GM12878 (cell line): ENCODE measurements at regions not wholly inside any gene's neighbourhood (a gene's known extent, or its start where the extent isn't known, plus 50 kb on each side); places are given as distances from the start of the nearest gene placed in this dataset.

Experiments used
- ATAC-seq: fragments of 200-7000 bp; cut with Tn5 transposase; 3 replicates; pipeline ENCODE4 v1.9.1; 2020; ENCODE audit warnings: mild to moderate bottlenecking, moderate library complexity
- BruUV-seq: library from RNA; stranded (reverse); fragments of 400-500 nt; replicated peaks from 2 replicates; lab custom pipeline; 2021; lab: Mats Ljungman, UMichigan
- CTCF ChIA-PET: fragments of 300-600 bp; sonication (Branson Sonifier 250); formaldehyde crosslinking; extraction: SDS; loops from one replicate; lab custom pipeline; 2021; ENCODE audit warnings: inconsistent platforms; lab: Yijun Ruan, JAX
- POLR2A ChIA-PET: fragments of 350-600 bp; formaldehyde crosslinking; extraction: SDS; loops from one replicate; lab custom pipeline; 2021; ENCODE audit warnings: inconsistent platforms; lab: Charles Lee
- RAD21 ChIA-PET: fragments of 300-600 bp; sonication (Branson Sonifier 250); formaldehyde crosslinking; loops from one replicate; lab custom pipeline; 2023; ENCODE audit warnings: antibody characterized with exemption; ENCODE audit not compliant: unreplicated experiment; lab: Charles Lee
- SMC1A ChIA-PET: fragments of 300-600 bp; sonication (Branson Sonifier 250); formaldehyde crosslinking; loops from one replicate; lab custom pipeline; 2023; ENCODE audit not compliant: unreplicated experiment, uncharacterized antibody; lab: Charles Lee
- DNase-seq: peaks from one replicate; pipeline ENCODE4 v3.0.0-alpha.2; 2011; ENCODE audit warnings: low read depth, low spot score
- FAIRE-seq: peaks from 3 replicates; lab custom pipeline; 2011; peaks lifted over from hg19 to GRCh38; lab: Jason Lieb, UNC
- H2AFZ ChIP-seq: 2 replicates; pipeline ENCODE4 v1.6.0; 2011; ENCODE audit warnings: low read depth, low read length, control low read depth; ENCODE audit not compliant: control insufficient read depth
- H3K27ac ChIP-seq: 2 replicates; pipeline ENCODE4 v1.5.1; 2011; ENCODE audit warnings: control low read depth; ENCODE audit not compliant: control insufficient read depth, insufficient read depth
- H3K27me3 ChIP-seq, 2 experiments: replicated peaks in 1 of 2; 2 replicates each; pipeline versions ENCODE4 v1.6.0 to v1.6.1; 2011; ENCODE audit warnings: low read length in 1 of 2; ENCODE audit not compliant: control insufficient read depth in 2 of 2, insufficient read depth in 2 of 2
- H3K36me3 ChIP-seq, 2 experiments: 2 replicates each; pipeline ENCODE4 v1.5.1; 2011; ENCODE audit warnings: low read length in 1 of 2; ENCODE audit not compliant: control insufficient read depth in 2 of 2, insufficient read depth in 2 of 2
- H3K4me1 ChIP-seq: 2 replicates; pipeline ENCODE4 v1.6.1; 2011; ENCODE audit warnings: mild to moderate bottlenecking, low read length, moderate library complexity, mixed read lengths; ENCODE audit not compliant: control insufficient read depth, insufficient read depth
- H3K4me2 ChIP-seq: 2 replicates; pipeline ENCODE4 v1.6.0; 2011; ENCODE audit warnings: control low read depth; ENCODE audit not compliant: control insufficient read depth, insufficient read depth
- H3K4me3 ChIP-seq: fragments of 200-600 bp; sonication (generic); 2 replicates; pipeline ENCODE4 v1.5.1; 2016
- H3K79me2 ChIP-seq: 2 replicates; pipeline ENCODE4 v1.6.0; 2011; ENCODE audit warnings: low read length; ENCODE audit not compliant: control insufficient read depth, insufficient read depth
- H3K9ac ChIP-seq: 2 replicates; pipeline ENCODE4 v1.8.0; 2011; ENCODE audit warnings: low read length, control low read depth, mixed read lengths; ENCODE audit not compliant: control insufficient read depth, insufficient read depth
- H3K9me3 ChIP-seq: replicated peaks from 3 replicates; pipeline ENCODE4 v1.5.1; 2011; ENCODE audit warnings: mild to moderate bottlenecking, low read length; ENCODE audit not compliant: control insufficient read depth, insufficient read depth
- H4K20me1 ChIP-seq: 2 replicates; pipeline ENCODE4 v1.6.0; 2011; ENCODE audit not compliant: control insufficient read depth, insufficient read depth
- CBX3 ChIP-seq: fragments of 200-600 bp; sonication (generic); IDR thresholded peaks from 2 replicates; pipeline ENCODE4 v1.6.1; 2016; ENCODE audit warnings: low read depth, borderline replicate concordance
- FOXK2 ChIP-seq: fragments of 450-650 bp; IDR thresholded peaks from 2 replicates; pipeline ENCODE4 v1.6.1; 2017; ENCODE audit warnings: mild to moderate bottlenecking, moderate library complexity
- POU2F2 ChIP-seq: IDR thresholded peaks from 3 replicates; pipeline ENCODE4 v1.6.1; 2011; ENCODE audit warnings: low read depth, mild to moderate bottlenecking, low read length, borderline replicate concordance
- TCF7 ChIP-seq: IDR thresholded peaks from 2 replicates; pipeline ENCODE4 v1.6.1; 2014; ENCODE audit warnings: antibody characterized with exemption, borderline replicate concordance
- WRNIP1 ChIP-seq: IDR thresholded peaks from 2 replicates; pipeline ENCODE4 v1.6.1; 2011; ENCODE audit warnings: low read depth, low read length, improper control_type of control experiment, borderline replicate concordance
- YBX1 ChIP-seq: fragments of 450-650 bp; IDR thresholded peaks from 2 replicates; pipeline ENCODE4 v1.6.1; 2016; ENCODE audit warnings: antibody characterized with exemption
- WGBS: methylation state at CpG from one replicate; pipeline ENCODE4 v1.1.6; 2016; ENCODE audit warnings: low lambda C conversion rate; ENCODE audit not compliant: insufficient replicate concordance, insufficient coverage; ENCODE audit errors: missing lambda C conversion rate; 5-methylcytosine and 5-hydroxymethylcytosine counted together
- in situ Hi-C: fragments of 300-500 bp; cut with MboI; formaldehyde crosslinking; loops from 9 replicates; pipeline ENCODE4 v1.14.3; 2018; ENCODE audit warnings: mixed read lengths
- intact Hi-C: fragments of 100-400 bp; cut with micrococcal nuclease; formaldehyde crosslinking; loops from one replicate; pipeline ENCODE4 v1.14.2; 2022; ENCODE audit not compliant: unreplicated experiment
- TF ChIP-seq, protein P1 (sequence below), 3 experiments: IDR thresholded peaks in 2 of 3; conservative IDR thresholded peaks in 1 of 3; 2 replicates each; pipeline ENCODE4 v1.5.1; 2011; ENCODE audit warnings: low read depth in 3 of 3, low read length in 3 of 3, mild to moderate bottlenecking in 3 of 3, control low read depth in 2 of 3, moderate library complexity in 2 of 3, inconsistent platforms in 1 of 3, mixed read lengths in 1 of 3; ENCODE audit not compliant: control insufficient read depth in 2 of 3, insufficient read depth in 1 of 3; ENCODE audit errors: extremely low read depth in 1 of 3

- POLR2A ChIA-PET: no interaction called here
- Histone ChIP-seq H3K4me2 (no peak overlapping the region), H3K4me3 (no peak overlapping the region), H3K4me1 (peaks cover 22% of the 10 kb centered on the region), H3K9me3 (no peaks in the 10 kb centered on the region), H3K36me3 (no peaks in the 10 kb centered on the region), H2AFZ (no peak overlapping the region), H3K9ac (no peak overlapping the region), H3K79me2 (no peaks in the 10 kb centered on the region), H3K27ac (no peak overlapping the region)
- BruUV-seq: no TSS peak
- CTCF ChIA-PET: no interaction called here
- RAD21 ChIA-PET: no interaction called here
- no peak for DNase-seq
- SMC1A ChIA-PET: interaction anchor here (0.5 kb wide), 1 partner anchor 227 kb away, joined by 3 read pairs; no protein-coding TSS in a partner anchor
- 73% methylated on average over 2 of the region's 2 CpGs for WGBS
- intact Hi-C loops (loop anchor here (10.0 kb wide), 1 partner anchor 231 kb away; no protein-coding TSS in a partner anchor), in situ Hi-C loops (no loop called here)
- ATAC-seq: no peak
- TF ChIP-seq POU2F2 (no peak), WRNIP1 (no peak), FOXK2 (no peak), TCF7 (no peak), CBX3 (no peak), YBX1 (no peak)
- TF ChIP-seq, protein P1, sequence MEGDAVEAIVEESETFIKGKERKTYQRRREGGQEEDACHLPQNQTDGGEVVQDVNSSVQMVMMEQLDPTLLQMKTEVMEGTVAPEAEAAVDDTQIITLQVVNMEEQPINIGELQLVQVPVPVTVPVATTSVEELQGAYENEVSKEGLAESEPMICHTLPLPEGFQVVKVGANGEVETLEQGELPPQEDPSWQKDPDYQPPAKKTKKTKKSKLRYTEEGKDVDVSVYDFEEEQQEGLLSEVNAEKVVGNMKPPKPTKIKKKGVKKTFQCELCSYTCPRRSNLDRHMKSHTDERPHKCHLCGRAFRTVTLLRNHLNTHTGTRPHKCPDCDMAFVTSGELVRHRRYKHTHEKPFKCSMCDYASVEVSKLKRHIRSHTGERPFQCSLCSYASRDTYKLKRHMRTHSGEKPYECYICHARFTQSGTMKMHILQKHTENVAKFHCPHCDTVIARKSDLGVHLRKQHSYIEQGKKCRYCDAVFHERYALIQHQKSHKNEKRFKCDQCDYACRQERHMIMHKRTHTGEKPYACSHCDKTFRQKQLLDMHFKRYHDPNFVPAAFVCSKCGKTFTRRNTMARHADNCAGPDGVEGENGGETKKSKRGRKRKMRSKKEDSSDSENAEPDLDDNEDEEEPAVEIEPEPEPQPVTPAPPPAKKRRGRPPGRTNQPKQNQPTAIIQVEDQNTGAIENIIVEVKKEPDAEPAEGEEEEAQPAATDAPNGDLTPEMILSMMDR (IDR thresholded peaks at IDR 0.05 in 2 of 3, conservative IDR thresholded peaks at IDR 0.05 in 1 of 3; ENCODE audit: control insufficient read depth in 2 of 3, extremely low read depth in 1 of 3, insufficient read depth in 1 of 3, low read depth in 3 of 3, low read length in 3 of 3): peak in 1 of 3 experiments; percentile 10; a peak in 1 of 6 replicates
- TF ChIP-seq, all 136 proteins: peak for 1
- Histone ChIP-seq H4K20me1 (no peaks in the 10 kb centered on the region), H3K27me3 (no peaks in the 10 kb centered on the region)
- FAIRE-seq: no peak
These were observed 224.2 kb downstream of the SOX2 start for GRCh38 chr3:181935915-181936314.
